ENCODE measurements at regions not wholly inside any gene's neighbourhood (a gene's known extent, or its start where the extent isn't known, plus 50 kb on each side); places are given as distances from the start of the nearest gene placed in this dataset.

DNA sequence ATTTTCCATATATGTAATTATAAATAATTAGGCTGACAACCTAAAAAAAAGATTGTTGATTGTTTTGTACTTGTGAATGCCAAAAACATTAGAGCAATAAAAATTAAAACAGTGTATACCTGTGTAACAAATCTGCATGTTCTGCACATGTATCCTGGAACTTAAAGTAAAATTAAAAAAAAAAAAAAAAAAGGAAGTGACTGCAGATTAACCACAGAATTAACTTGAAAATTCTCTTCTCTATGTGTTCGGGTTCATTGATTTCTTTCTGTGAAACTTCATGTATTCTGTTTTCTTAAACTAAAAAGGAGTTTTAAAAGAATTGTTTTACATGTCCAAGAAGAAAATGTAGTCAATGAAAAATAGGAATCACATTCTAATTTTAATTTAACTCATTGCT lies 95.7 kb downstream of the FASLG start:
- H3K4me3 Mint-ChIP-seq, result no peak overlapping the region
- no peaks in the 10 kb centered on the region for H3K27me3 Mint-ChIP-seq (ENCODE audit: low read depth)
- no peak for TF ChIP-seq OVOL2 (CRISPR knock-in tag; IDR thresholded peaks at IDR 0.05; ENCODE audit: borderline replicate concordance)
- TF ChIP-seq ZNF671 (CRISPR knock-in tag; IDR thresholded peaks at IDR 0.05), result no peak
- TF ChIP-seq, protein P1, sequence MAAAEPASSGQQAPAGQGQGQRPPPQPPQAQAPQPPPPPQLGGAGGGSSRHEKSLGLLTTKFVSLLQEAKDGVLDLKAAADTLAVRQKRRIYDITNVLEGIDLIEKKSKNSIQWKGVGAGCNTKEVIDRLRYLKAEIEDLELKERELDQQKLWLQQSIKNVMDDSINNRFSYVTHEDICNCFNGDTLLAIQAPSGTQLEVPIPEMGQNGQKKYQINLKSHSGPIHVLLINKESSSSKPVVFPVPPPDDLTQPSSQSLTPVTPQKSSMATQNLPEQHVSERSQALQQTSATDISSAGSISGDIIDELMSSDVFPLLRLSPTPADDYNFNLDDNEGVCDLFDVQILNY (CRISPR knock-in tag; IDR thresholded peaks at IDR 0.05), result no peak
- TF ChIP-seq TEAD4 (CRISPR knock-in tag; IDR thresholded peaks at IDR 0.05), result no peak
- TF ChIP-seq, protein P2, sequence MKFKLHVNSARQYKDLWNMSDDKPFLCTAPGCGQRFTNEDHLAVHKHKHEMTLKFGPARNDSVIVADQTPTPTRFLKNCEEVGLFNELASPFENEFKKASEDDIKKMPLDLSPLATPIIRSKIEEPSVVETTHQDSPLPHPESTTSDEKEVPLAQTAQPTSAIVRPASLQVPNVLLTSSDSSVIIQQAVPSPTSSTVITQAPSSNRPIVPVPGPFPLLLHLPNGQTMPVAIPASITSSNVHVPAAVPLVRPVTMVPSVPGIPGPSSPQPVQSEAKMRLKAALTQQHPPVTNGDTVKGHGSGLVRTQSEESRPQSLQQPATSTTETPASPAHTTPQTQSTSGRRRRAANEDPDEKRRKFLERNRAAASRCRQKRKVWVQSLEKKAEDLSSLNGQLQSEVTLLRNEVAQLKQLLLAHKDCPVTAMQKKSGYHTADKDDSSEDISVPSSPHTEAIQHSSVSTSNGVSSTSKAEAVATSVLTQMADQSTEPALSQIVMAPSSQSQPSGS (CRISPR knock-in tag; IDR thresholded peaks at IDR 0.05; ENCODE audit: borderline replicate concordance, low read depth), result no peak
- TF ChIP-seq, protein P3, sequence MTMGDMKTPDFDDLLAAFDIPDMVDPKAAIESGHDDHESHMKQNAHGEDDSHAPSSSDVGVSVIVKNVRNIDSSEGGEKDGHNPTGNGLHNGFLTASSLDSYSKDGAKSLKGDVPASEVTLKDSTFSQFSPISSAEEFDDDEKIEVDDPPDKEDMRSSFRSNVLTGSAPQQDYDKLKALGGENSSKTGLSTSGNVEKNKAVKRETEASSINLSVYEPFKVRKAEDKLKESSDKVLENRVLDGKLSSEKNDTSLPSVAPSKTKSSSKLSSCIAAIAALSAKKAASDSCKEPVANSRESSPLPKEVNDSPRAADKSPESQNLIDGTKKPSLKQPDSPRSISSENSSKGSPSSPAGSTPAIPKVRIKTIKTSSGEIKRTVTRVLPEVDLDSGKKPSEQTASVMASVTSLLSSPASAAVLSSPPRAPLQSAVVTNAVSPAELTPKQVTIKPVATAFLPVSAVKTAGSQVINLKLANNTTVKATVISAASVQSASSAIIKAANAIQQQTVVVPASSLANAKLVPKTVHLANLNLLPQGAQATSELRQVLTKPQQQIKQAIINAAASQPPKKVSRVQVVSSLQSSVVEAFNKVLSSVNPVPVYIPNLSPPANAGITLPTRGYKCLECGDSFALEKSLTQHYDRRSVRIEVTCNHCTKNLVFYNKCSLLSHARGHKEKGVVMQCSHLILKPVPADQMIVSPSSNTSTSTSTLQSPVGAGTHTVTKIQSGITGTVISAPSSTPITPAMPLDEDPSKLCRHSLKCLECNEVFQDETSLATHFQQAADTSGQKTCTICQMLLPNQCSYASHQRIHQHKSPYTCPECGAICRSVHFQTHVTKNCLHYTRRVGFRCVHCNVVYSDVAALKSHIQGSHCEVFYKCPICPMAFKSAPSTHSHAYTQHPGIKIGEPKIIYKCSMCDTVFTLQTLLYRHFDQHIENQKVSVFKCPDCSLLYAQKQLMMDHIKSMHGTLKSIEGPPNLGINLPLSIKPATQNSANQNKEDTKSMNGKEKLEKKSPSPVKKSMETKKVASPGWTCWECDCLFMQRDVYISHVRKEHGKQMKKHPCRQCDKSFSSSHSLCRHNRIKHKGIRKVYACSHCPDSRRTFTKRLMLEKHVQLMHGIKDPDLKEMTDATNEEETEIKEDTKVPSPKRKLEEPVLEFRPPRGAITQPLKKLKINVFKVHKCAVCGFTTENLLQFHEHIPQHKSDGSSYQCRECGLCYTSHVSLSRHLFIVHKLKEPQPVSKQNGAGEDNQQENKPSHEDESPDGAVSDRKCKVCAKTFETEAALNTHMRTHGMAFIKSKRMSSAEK (CRISPR knock-in tag; IDR thresholded peaks at IDR 0.05; ENCODE audit: borderline replicate concordance), result no peak
- H3K36me3 Mint-ChIP-seq, result no peaks in the 10 kb centered on the region
- H3K27ac Mint-ChIP-seq, result no peak overlapping the region
- DNase-seq (ENCODE audit: low spot score) (no peak), ATAC-seq (no peak)
- CTCF ChIA-PET, result no interaction called here
- POLR2A ChIA-PET, result no interaction called here
- H3K4me1 Mint-ChIP-seq, result no peaks in the 10 kb centered on the region
- H3K9me3 Mint-ChIP-seq, result no peaks in the 10 kb centered on the region

- ATAC-seq (no peak), DNase-seq (ENCODE audit: low spot score) (no peak)
- Mint-ChIP-seq H3K4me1 (no peaks in the 10 kb centered on the region), H3K27ac (no peak overlapping the region), H3K4me3 (no peak overlapping the region), H3K9me3 (no peaks in the 10 kb centered on the region), H3K27me3 (ENCODE audit: low read depth) (no peaks in the 10 kb centered on the region), H3K36me3 (no peaks in the 10 kb centered on the region)
- POLR2A ChIA-PET, result no interaction called here
- TF ChIP-seq JUN (CRISPR knock-in tag; IDR thresholded peaks at IDR 0.05), result no peak
- no peak for TF ChIP-seq NFYB (CRISPR knock-in tag; conservative IDR thresholded peaks at IDR 0.05; ENCODE audit: low read depth)
- TF ChIP-seq FOXP1 (CRISPR knock-in tag; IDR thresholded peaks at IDR 0.05; ENCODE audit: borderline replicate concordance), result no peak
- no peak for TF ChIP-seq EMX1 (CRISPR knock-in tag; IDR thresholded peaks at IDR 0.05)
- no peak for TF ChIP-seq ZMAT4 (CRISPR knock-in tag; IDR thresholded peaks at IDR 0.05)
- no peak for TF ChIP-seq GRHL2 (CRISPR knock-in tag; IDR thresholded peaks at IDR 0.05; ENCODE audit: insufficient replicate concordance, severe bottlenecking)
- no peak for TF ChIP-seq FOXJ3 (CRISPR knock-in tag; IDR thresholded peaks at IDR 0.05; ENCODE audit: borderline replicate concordance)
- no peak for TF ChIP-seq ZNF423 (CRISPR knock-in tag; IDR thresholded peaks at IDR 0.05)
- CTCF ChIA-PET, result no interaction called here
Observed at GRCh38 chr1:172755099-172755498, 96.2 kb downstream of the FASLG start.

- Mint-ChIP-seq H3K27ac (no peak overlapping the region), H3K27me3 (ENCODE audit: low read depth) (no peaks in the 10 kb centered on the region)
- no peak for TF ChIP-seq IRF2 (CRISPR knock-in tag; IDR thresholded peaks at IDR 0.05; ENCODE audit: borderline replicate concordance, low read depth)
- no peak for TF ChIP-seq ZBTB21 (CRISPR knock-in tag; IDR thresholded peaks at IDR 0.05; ENCODE audit: borderline replicate concordance)
- TF ChIP-seq NFATC4 (CRISPR knock-in tag; IDR thresholded peaks at IDR 0.05), result no peak
- TF ChIP-seq AFF4 (CRISPR knock-in tag; IDR thresholded peaks at IDR 0.05; ENCODE audit: borderline replicate concordance), result no peak
- no peak for TF ChIP-seq SP1 (CRISPR knock-in tag; conservative IDR thresholded peaks at IDR 0.05)
- no peak for TF ChIP-seq TP53 (CRISPR knock-in tag; IDR thresholded peaks at IDR 0.05)
- TF ChIP-seq EMX1 (CRISPR knock-in tag; IDR thresholded peaks at IDR 0.05), result no peak
- no peak for TF ChIP-seq NFE2L1 (CRISPR knock-in tag; IDR thresholded peaks at IDR 0.05)
- TF ChIP-seq SOX15 (CRISPR knock-in tag; IDR thresholded peaks at IDR 0.05), result no peak
Observed at GRCh38 chr1:172756024-172756423, 97.1 kb downstream of the FASLG start.

More at GRCh38 chr1:172756024-172756423, 97.1 kb downstream of the FASLG start:
- POLR2A ChIA-PET, result interaction anchor here (0.5 kb wide), 1 partner anchor 1095 kb away, joined by 4 read pairs; no protein-coding TSS in a partner anchor
- CTCF ChIA-PET, result no interaction called here
- DNase-seq (ENCODE audit: low spot score), result no peak
- no peak for ATAC-seq
- Mint-ChIP-seq H3K4me3 (no peak overlapping the region), H3K36me3 (no peaks in the 10 kb centered on the region), H3K4me1 (no peaks in the 10 kb centered on the region), H3K9me3 (no peaks in the 10 kb centered on the region)
